SKM-1 treated with dmso at 0.1 percent for 144 hours (cell line): ENCODE measurements at regions not wholly inside any gene's neighbourhood (a gene's known extent, or its start where the extent isn't known, plus 50 kb on each side); places are given as distances from the start of the nearest gene placed in this dataset.
"Not testable (repeated sequence)": the region's sequence is repeated elsewhere in the genome, so short reads cannot be mapped to it uniquely, and the experiment has no call there.

ENCODE experiments used
- DNase-seq: peaks from one replicate; lab custom pipeline; 2025; ENCODE audit not compliant: unreplicated experiment; lab: John Stamatoyannopoulos, UW

- DNase-seq, result no peak
Observed at GRCh38 chr4:141290771-141291170, 70.1 kb downstream of the ZNF330 start.

- no peak for DNase-seq
Observed at GRCh38 chr4:141294306-141294705, 73.6 kb downstream of the ZNF330 start.

- no peak for DNase-seq
Observed at GRCh38 chr4:141301216-141301615, 80.5 kb downstream of the ZNF330 start.

- DNase-seq, result no peak
Observed at GRCh38 chr4:141302924-141303323, 82.2 kb downstream of the ZNF330 start.

GRCh38 chr4:141304346-141304745 is 83.7 kb downstream of the ZNF330 start:
- no peak for DNase-seq

- no peak for DNase-seq
Observed at GRCh38 chr4:141306331-141306730, 85.6 kb downstream of the ZNF330 start.

- peak; percentile 78 for DNase-seq
Observed at GRCh38 chr4:141307241-141307689, 86.6 kb downstream of the ZNF330 start.

- DNase-seq, result no peak
Observed at GRCh38 chr4:141309874-141310273, 89.2 kb downstream of the ZNF330 start.

- peak; percentile 95 for DNase-seq
Observed at GRCh38 chr4:141311246-141312204, 90.8 kb downstream of the ZNF330 start.

- no peak for DNase-seq
Observed at GRCh38 chr4:141314627-141315026, 93.9 kb downstream of the ZNF330 start.

GRCh38 chr4:141328560-141329173 is 108.0 kb downstream of the ZNF330 start:
- no peak for DNase-seq

GRCh38 chr4:141329174-141329569 is 108.5 kb downstream of the ZNF330 start:
- DNase-seq, result no peak

GRCh38 chr4:141330616-141331015 is 109.9 kb downstream of the ZNF330 start:
- DNase-seq, result no peak

- no peak for DNase-seq
Observed at GRCh38 chr4:141331534-141332358, 111.1 kb downstream of the ZNF330 start.

- DNase-seq, result not testable (repeated sequence)
Observed at GRCh38 chr4:141332359-141333181, 111.9 kb downstream of the ZNF330 start.

- not testable (repeated sequence) for DNase-seq
Observed at GRCh38 chr4:141333456-141334230, 112.9 kb downstream of the ZNF330 start.

- DNase-seq, result no peak
Observed at GRCh38 chr4:141335166-141335565, 114.5 kb downstream of the ZNF330 start.

GRCh38 chr4:141338238-141338637 is 117.5 kb downstream of the ZNF330 start:
- DNase-seq, result no peak

GRCh38 chr4:141339391-141339790 is 118.7 kb downstream of the ZNF330 start:
- no peak for DNase-seq

GRCh38 chr4:141339966-141340365 is 119.3 kb downstream of the ZNF330 start:
- DNase-seq, result no peak
